HG02970 (cell line): ENCODE measurements at regions not wholly inside any gene's neighbourhood (a gene's known extent, or its start where the extent isn't known, plus 50 kb on each side); places are given as distances from the start of the nearest gene placed in this dataset.
"Not testable (repeated sequence)": the region's sequence is repeated elsewhere in the genome, so short reads cannot be mapped to it uniquely, and the experiment has no call there.

ENCODE experiments used
- ATAC-seq: cut with Tn5 transposase; IDR thresholded peaks from one replicate; pipeline ENCODE4 v1.9.1; 2021; ENCODE audit warnings: mild to moderate bottlenecking, moderate library complexity, moderate number of reproducible peaks; ENCODE audit not compliant: unreplicated experiment, low FRiP score

- ATAC-seq: no peak
Measured at GRCh38 chr13:50225193-50226155, 210.2 kb downstream of the KCNRG start.

GRCh38 chr13:50226515-50227155 lies 211.4 kb downstream of the KCNRG start:
- no peak for ATAC-seq

DNA sequence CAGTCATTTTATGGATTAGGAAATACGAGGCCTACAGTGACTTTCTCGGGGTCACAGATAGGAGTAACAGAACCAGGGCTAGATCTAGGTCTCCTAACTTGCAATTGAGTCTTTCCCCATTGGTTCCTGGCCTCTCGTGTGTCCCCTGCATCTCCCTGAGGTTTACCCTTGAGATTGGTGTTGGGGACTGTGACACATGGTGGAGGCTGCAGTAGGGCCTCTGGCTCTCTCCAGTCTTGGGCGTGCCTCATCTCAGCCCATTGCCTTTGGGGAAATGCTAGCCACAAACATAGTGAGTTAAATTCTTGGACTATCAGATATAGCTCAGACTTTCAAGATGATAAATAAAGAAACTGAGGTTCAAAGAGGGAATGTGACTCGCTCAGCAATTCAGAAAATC lies 212.1 kb downstream of the KCNRG start:
- ATAC-seq: no peak

- no peak for ATAC-seq
Measured at GRCh38 chr13:50228527-50228926, 213.3 kb downstream of the KCNRG start.

DNA sequence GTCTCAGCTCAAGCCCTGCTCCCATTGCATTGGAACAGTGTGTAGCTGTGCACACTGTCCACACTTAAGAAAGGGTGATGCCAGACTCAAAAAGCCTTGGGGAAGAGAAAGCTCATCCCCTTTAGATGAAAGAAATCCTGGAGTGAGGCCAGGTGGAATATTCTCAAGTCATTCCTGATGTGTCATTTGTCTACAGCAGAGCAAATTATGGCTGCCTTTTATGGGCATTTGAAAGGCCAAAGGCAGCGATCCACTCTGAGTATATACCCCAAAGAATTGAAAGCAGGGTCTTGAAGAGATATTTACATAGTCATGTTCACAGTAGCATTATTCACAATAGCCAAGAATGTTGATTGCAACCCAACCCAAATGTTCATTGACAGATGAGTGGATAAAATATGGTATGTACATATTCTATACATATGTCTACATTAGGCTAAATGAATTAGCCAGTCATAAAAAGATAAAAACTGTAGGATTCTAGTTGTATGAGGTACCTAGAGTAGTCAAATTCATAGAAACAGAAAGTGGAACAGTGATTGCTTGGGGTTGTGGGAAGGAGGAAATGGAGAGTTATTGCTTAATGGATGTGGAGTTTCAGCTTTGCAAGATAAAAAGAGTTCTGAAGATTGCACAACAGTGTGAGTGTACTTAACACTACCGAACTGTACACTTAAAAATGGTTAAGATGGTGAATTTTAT lies 214.9 kb downstream of the KCNRG start:
- ATAC-seq: no peak

DNA sequence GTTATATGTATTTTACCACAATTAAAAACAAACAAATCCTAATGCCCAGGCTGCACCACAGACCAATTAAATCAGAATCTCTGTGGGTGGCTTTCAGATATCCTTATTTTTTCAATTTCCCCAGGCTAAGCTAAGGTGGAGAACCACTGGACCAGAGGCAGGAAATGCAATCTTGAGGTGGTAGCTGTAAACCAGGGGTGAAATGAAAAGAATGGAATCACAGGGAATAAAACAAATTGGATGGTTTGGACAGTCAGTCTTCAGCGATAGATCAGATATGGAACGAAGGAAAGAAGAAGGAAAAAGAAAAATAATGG lies 215.4 kb downstream of the KCNRG start:
- ATAC-seq: no peak

- not testable (repeated sequence) for ATAC-seq
Measured at GRCh38 chr13:50233574-50233973, 218.3 kb downstream of the KCNRG start.

- no peak for ATAC-seq
Measured at GRCh38 chr13:50235604-50236342, 220.5 kb downstream of the KCNRG start.

DNA sequence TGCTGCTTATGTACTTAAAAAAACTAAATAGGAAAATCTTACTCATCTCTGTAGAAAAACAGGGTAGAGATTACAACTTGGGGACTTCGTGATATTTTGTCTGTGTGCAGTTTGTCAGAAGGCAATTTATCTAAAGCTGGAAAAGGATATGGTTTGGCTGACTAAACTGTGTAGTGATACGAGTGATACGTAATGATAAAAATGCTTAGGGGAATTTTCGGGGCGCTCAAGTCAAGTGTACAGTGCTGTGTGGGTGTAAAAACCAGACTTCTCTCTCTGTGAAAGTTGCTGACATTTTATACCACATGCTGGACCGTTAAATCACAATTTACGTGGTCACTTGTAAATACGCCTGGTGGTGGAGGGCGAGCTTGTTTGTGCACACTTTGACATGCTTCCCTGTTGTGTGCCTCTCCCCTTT lies 221.7 kb downstream of the KCNRG start:
- peak; percentile 84 for ATAC-seq

- no peak for ATAC-seq
Measured at GRCh38 chr13:50238922-50239321, 223.7 kb downstream of the KCNRG start.

- ATAC-seq: no peak
Measured at GRCh38 chr13:50241479-50241878, 226.2 kb downstream of the KCNRG start.

GRCh38 chr13:50243931-50244330 lies 228.7 kb downstream of the KCNRG start:
- ATAC-seq: no peak

DNA sequence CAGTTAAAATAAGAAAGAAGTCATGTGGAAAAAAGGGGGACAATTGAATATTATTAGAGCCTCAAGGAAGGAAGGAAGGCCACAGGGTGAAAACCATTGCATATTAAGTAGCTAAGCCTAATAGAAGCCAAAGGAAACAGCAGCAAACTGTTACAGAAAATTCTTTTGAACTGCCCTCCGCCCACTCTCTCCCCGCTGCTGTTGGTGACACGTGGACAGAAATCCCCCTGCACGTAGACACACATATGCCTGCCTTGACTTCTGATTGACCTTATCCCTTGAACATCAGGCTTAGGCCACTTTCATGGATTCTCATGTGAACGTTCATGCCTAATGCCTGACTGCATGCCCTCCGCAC lies 229.1 kb downstream of the KCNRG start:
- no peak for ATAC-seq

DNA sequence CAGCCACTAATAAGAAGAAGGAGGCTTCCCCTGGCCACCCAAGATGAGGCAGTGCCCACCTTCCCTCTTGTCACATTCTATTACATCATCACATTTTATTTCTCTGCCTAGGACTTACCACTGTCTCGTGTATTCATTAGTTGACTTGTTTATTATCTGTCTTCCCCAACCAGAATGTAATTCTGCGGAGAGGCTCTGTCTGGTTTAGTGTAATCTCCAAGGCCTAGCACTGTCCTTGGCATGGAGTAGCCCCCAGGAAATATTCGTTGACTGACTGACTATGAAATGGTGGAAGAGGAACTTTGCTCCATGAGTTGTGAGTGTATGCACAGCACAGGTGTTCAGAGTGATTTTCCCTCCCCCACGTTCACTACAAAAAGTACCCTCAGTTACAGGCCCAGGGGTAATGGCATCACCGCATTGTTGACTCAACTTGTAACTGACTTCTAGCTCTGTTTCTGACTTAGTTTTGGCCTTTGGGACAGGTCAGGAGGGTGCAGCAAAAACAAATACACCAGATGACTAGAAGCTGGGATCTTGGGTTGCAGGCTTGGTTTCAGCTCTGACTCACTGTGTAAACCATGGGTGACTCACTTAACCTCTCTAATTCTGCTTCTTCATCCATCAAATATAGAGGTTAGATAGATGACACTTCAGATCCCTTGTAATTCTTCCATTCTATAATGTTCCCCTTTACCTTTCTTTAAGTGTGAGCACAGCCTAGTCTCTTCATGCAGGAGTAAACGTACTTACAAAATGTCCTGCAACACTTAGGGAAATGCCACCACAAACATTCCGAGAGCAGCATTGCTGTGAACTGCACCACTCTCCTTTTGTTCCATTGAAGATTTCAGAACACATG lies 229.7 kb downstream of the KCNRG start:
- peak; percentile 86 for ATAC-seq

DNA sequence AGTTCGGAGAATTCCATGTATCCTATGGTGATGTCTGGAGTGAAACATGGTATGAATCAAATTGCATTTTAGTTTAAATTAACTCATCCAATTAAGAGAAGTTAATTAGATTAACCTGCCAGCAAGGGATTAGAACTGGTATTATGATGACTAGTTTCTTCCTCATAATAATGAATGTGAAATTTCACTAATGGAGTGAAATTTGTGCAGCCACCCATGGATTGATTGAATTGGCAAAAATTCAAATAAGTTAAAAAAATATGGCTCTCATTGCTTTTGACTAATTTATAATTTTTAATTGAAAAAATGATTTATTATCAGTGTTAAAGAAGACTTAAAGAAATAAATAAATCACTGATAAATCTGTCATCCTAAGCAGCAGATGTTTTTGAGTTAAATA lies 232.0 kb downstream of the KCNRG start:
- ATAC-seq: no peak

DNA sequence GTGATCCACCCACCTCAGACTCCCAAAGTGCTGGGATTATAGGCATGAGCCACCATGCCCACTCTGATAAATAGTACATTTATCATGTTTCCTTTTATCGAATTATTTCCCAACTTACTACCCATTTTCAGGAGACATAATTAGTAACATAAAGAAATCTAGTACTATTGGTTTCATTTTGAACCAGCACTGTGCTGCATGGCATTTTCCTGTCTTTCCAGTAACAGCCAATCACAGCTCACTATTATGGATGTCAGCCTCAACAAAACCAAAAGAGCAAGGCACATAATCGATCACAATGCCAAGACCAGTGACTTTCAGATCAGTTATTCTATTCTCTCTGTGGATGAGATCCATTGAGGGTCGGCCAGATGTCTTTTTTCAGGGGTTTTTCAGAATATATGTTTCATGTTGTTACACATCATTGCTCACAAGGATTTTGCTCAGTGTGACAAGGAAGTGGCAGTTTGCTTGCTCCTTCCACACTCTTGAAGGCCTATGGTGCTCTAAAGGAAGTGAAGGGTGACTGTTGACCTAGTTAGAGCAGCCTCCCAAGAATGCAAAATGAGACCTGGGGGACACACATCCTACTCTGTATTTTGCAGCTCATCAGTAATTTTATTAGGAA lies 233.4 kb downstream of the KCNRG start:
- no peak for ATAC-seq

- no peak for ATAC-seq
Measured at GRCh38 chr13:50249144-50249521, 233.9 kb downstream of the KCNRG start.

GRCh38 chr13:50250401-50250800 lies 235.2 kb downstream of the KCNRG start:
- ATAC-seq: no peak

DNA sequence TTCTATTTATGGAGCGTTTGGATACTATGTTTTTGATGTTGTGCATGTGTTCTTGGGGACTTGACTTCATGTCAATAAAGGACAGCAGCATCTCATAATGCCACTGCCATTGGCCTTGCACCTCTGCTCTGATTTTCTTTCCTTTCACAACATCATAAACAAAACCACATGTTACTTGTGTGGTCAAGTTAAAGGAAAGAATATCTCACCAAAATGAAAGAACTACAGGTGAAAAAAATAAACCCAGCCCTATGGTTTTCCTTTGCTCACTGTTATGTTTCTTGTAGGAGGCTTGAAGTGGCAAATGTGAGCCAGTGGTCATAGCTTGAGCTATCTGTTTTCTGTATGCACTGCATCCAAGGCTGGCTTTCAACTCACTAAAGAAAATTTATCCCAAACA lies 240.4 kb downstream of the KCNRG start:
- ATAC-seq: no peak
